Activated CD8-positive, alpha-beta memory T cell treated with anti-CD3 and anti-CD28 coated beads, Interleukin-2, amount 10 ng/mL, durations not matched to agents 7 days and 5 days (primary cell): ENCODE measurements at regions not wholly inside any gene's neighbourhood (a gene's known extent, or its start where the extent isn't known, plus 50 kb on each side); places are given as distances from the start of the nearest gene placed in this dataset.
A peak's percentile ranks its signal among the peaks of the same experiment; 100 is the strongest.

Experiments
- ATAC-seq: fragments of 150-1000 bp; cut with Tn5 transposase; one replicate; pipeline ENCODE4 v1.10.0; 2021; ENCODE audit warnings: moderate library complexity
- CTCF ChIA-PET: fragments of 350-600 bp; sonication (Branson Sonifier 250); formaldehyde crosslinking; loops from one replicate; lab custom pipeline; 2021; ENCODE audit warnings: antibody characterized with exemption; lab: Charles Lee
- DNase-seq: peaks from one replicate; pipeline ENCODE4 v3.0.0-alpha.2; 2020
- H3K27ac Mint-ChIP-seq: one replicate; pipeline ENCODE4 v1.8.0; 2021; ENCODE audit warnings: mild to moderate bottlenecking, mixed read lengths
- H3K27me3 Mint-ChIP-seq: one replicate; pipeline ENCODE4 v1.8.0; 2021; ENCODE audit warnings: mixed read lengths
- H3K36me3 Mint-ChIP-seq: one replicate; pipeline ENCODE4 v1.8.0; 2021; ENCODE audit warnings: mild to moderate bottlenecking, mixed read lengths
- H3K4me1 Mint-ChIP-seq: one replicate; pipeline ENCODE4 v1.8.0; 2021; ENCODE audit warnings: mixed read lengths
- H3K4me3 Mint-ChIP-seq: one replicate; pipeline ENCODE4 v1.8.0; 2021; ENCODE audit warnings: mild to moderate bottlenecking, moderate library complexity, mixed read lengths
- H3K9me3 Mint-ChIP-seq: one replicate; pipeline ENCODE4 v1.8.0; 2022; ENCODE audit warnings: low read depth, mixed read lengths

GRCh38 chr14:98186140-98186539 lies 1085.9 kb downstream of the BCL11B start:
- peak overlapping the region; percentile 92 for H3K27ac Mint-ChIP-seq
- H3K4me1 Mint-ChIP-seq, result peaks cover 96% of the 10 kb centered on the region

DNA sequence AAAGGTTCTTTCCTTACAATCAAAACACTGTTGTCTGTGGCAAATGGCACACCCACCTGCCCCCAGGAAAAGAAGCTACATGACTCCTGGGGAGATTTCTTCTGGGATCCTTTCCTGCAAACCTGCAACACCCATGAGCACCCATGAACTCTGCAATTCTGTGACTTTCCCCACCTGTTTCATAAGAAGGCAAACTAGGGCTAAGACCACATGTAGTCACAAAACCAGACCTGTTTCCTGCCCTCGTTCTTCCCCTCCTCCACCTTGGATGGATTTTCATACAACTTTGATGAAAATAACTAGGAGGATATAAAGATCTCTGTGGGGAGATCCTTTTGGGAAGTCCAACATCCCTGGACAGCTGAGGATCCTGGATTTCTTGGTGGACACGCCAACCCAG lies 1084.7 kb downstream of the BCL11B start:
- CTCF ChIA-PET, result interaction anchor here (1.3 to 11.6 kb wide), 5 partner anchors 12 to 1079 kb away, joined by 3 to 94 read pairs (median 8); no protein-coding TSS in a partner anchor
- peaks cover 14% of the 10 kb centered on the region for H3K36me3 Mint-ChIP-seq
- no peaks in the 10 kb centered on the region for H3K9me3 Mint-ChIP-seq
- H3K4me1 Mint-ChIP-seq, result peaks cover 95% of the 10 kb centered on the region
- H3K27ac Mint-ChIP-seq, result peak overlapping the region; percentile 98
- ATAC-seq, result no peak
- H3K4me3 Mint-ChIP-seq, result peak overlapping the region; percentile 1
- no peaks in the 10 kb centered on the region for H3K27me3 Mint-ChIP-seq
- DNase-seq, result no peak

More at GRCh38 chr14:98186140-98186539, 1085.9 kb downstream of the BCL11B start:
- ATAC-seq (no peak), DNase-seq (no peak)
- CTCF ChIA-PET, result interaction anchor here (1.1 to 11.6 kb wide), 5 partner anchors 9 to 1080 kb away, joined by 3 to 94 read pairs (median 6); no protein-coding TSS in a partner anchor
- Mint-ChIP-seq H3K4me3 (no peak overlapping the region), H3K36me3 (peaks cover 13% of the 10 kb centered on the region), H3K9me3 (no peaks in the 10 kb centered on the region), H3K27me3 (no peaks in the 10 kb centered on the region)

GRCh38 chr14:98189062-98189461 lies 1082.9 kb downstream of the BCL11B start:
- H3K4me1 Mint-ChIP-seq, result peaks cover 90% of the 10 kb centered on the region
- peak overlapping the region; percentile 98 for H3K27ac Mint-ChIP-seq
- peaks cover 10% of the 10 kb centered on the region for H3K36me3 Mint-ChIP-seq
- CTCF ChIA-PET, result interaction anchor here (0.9 to 11.6 kb wide), 7 partner anchors 10 to 49 kb away, joined by 4 to 94 read pairs (median 7); no protein-coding TSS in a partner anchor
- no peaks in the 10 kb centered on the region for H3K27me3 Mint-ChIP-seq
- H3K4me3 Mint-ChIP-seq, result peak overlapping the region; percentile 79
- no peaks in the 10 kb centered on the region for H3K9me3 Mint-ChIP-seq
- ATAC-seq (peak; percentile 73), DNase-seq (peak; percentile 80)

DNA sequence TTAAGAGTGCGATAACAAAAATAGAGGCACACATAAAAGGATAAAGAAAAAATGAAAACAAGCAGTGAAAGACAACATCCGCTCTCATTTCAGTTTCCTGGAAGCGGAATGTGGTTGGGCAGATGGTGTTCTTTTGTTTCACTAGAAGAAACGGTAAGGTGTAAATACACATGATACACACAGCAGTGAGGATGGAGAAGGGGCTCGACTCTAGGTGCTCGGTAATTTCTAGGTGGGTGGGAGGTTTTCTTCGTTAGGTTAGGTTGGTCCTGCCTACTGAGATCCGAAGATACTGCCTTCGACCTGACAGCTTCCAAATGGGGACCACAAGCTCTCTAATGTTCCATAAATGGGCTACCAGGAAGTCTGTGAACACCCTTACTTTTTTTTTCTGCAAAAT lies 1082.5 kb downstream of the BCL11B start:
- peak; percentile 86 for DNase-seq
- peaks cover 11% of the 10 kb centered on the region for H3K36me3 Mint-ChIP-seq
- H3K27ac Mint-ChIP-seq, result peak overlapping the region; percentile 98
- peaks cover 88% of the 10 kb centered on the region for H3K4me1 Mint-ChIP-seq
- CTCF ChIA-PET, result interaction anchor here (0.9 to 11.6 kb wide), 7 partner anchors 10 to 49 kb away, joined by 4 to 94 read pairs (median 7); no protein-coding TSS in a partner anchor
- peak; percentile 79 for ATAC-seq
- peak overlapping the region; percentile 79 for H3K4me3 Mint-ChIP-seq
- H3K27me3 Mint-ChIP-seq, result no peaks in the 10 kb centered on the region
- H3K9me3 Mint-ChIP-seq, result no peaks in the 10 kb centered on the region

DNA sequence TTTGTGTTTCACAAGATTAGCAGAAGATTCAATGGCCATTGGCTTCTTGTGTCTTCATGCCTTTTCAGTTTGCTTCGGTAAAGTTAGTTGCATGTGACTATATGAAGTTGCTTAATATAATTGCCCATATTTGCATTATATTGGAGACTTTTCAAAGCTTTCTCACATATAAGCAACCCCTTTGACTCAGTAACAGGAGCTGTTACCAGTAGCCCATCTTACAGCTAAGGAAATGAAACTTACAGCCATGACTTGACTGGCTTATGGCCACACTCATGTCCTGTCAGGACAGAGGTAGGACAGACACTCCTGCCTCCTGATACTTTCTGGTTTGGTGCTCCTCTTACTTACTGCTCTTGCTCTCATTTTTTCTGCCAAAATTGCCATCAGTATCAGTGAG lies 1082.1 kb downstream of the BCL11B start:
- CTCF ChIA-PET, result interaction anchor here (0.9 to 11.6 kb wide), 7 partner anchors 10 to 49 kb away, joined by 3 to 94 read pairs (median 7); no protein-coding TSS in a partner anchor
- Mint-ChIP-seq H3K9me3 (no peaks in the 10 kb centered on the region), H3K4me3 (peak overlapping the region; percentile 79), H3K27me3 (no peaks in the 10 kb centered on the region), H3K36me3 (peaks cover 11% of the 10 kb centered on the region), H3K4me1 (peaks cover 86% of the 10 kb centered on the region), H3K27ac (peak overlapping the region; percentile 98)
- ATAC-seq (peak; percentile 54), DNase-seq (no peak)

DNA sequence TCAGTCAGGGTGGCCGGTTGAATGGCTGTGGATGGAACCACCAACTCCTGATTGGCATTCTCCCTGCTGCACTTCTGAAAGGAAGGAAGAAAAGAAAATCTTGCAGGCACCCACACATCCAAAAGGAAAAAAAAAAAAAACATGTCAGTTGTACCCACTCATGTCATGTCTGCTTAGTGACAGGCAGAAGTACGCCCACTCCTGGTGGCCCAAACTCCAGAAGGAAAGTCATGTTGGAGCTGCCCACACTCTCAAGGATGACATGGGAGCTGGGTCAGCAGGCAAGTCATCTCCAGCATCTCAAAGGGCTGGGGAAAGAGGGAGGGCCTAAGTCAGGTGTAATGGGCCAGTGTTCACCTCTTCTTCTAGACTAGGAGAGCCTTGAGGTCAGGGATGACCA lies 1079.1 kb downstream of the BCL11B start:
- Mint-ChIP-seq H3K9me3 (no peaks in the 10 kb centered on the region), H3K27me3 (no peaks in the 10 kb centered on the region), H3K27ac (no peak overlapping the region), H3K36me3 (peaks cover 15% of the 10 kb centered on the region), H3K4me1 (peaks cover 83% of the 10 kb centered on the region), H3K4me3 (no peak overlapping the region)
- DNase-seq, result no peak
- no peak for ATAC-seq
- CTCF ChIA-PET, result interaction anchor here (1.8 to 11.6 kb wide), 2 partner anchors 52 to 1073 kb away, joined by 5 to 94 read pairs; no protein-coding TSS in a partner anchor

- Mint-ChIP-seq H3K4me1 (peaks cover 83% of the 10 kb centered on the region), H3K9me3 (no peaks in the 10 kb centered on the region), H3K36me3 (peaks cover 14% of the 10 kb centered on the region), H3K4me3 (no peak overlapping the region), H3K27me3 (no peaks in the 10 kb centered on the region), H3K27ac (no peak overlapping the region)
- no peak for ATAC-seq
- CTCF ChIA-PET, result interaction anchor here (0.6 to 11.6 kb wide), 3 partner anchors 9 to 1071 kb away, joined by 3 to 94 read pairs (median 5); no protein-coding TSS in a partner anchor
- no peak for DNase-seq
Observed at GRCh38 chr14:98194821-98195220, 1077.2 kb downstream of the BCL11B start.

- no peak overlapping the region for H3K27ac Mint-ChIP-seq
- CTCF ChIA-PET, result interaction anchor here (0.6 to 11.6 kb wide), 3 partner anchors 9 to 55 kb away, joined by 3 to 94 read pairs (median 3); no protein-coding TSS in a partner anchor
- no peaks in the 10 kb centered on the region for H3K9me3 Mint-ChIP-seq
Observed at GRCh38 chr14:98195256-98195655, 1076.7 kb downstream of the BCL11B start.

DNA sequence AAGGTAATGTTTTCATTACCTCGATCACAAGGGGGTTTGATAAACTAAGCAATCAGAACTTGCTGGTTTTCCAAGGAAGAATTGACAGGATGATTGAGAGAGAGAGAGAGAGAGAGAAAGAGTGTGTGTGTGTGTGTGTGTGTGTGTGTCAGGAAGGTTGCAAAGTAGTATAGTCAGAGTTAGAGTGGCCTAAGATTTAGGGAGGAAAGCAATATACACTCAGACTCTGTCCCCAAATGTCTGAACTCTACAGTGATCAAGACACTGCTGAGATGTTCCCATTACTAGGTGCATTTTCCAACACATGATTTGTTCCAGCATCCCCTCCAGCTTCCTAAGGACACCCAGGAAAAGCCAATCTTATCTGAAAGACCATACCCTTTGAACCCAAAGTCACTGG lies 1074.1 kb downstream of the BCL11B start:
- DNase-seq, result no peak
- no peaks in the 10 kb centered on the region for H3K27me3 Mint-ChIP-seq
- peak overlapping the region; percentile 34 for H3K4me3 Mint-ChIP-seq
- peak; percentile 54 for ATAC-seq
- peaks cover 5% of the 10 kb centered on the region for H3K36me3 Mint-ChIP-seq
- CTCF ChIA-PET, result interaction anchor here (2.5 kb wide), 1 partner anchor 58 kb away, joined by 12 read pairs; no protein-coding TSS in a partner anchor
- peaks cover 59% of the 10 kb centered on the region for H3K4me1 Mint-ChIP-seq
- peak overlapping the region; percentile 83 for H3K27ac Mint-ChIP-seq
- no peaks in the 10 kb centered on the region for H3K9me3 Mint-ChIP-seq

More at GRCh38 chr14:98195256-98195655, 1076.7 kb downstream of the BCL11B start:
- no peak for DNase-seq
- peaks cover 82% of the 10 kb centered on the region for H3K4me1 Mint-ChIP-seq
- peaks cover 14% of the 10 kb centered on the region for H3K36me3 Mint-ChIP-seq
- no peak overlapping the region for H3K4me3 Mint-ChIP-seq
- H3K27me3 Mint-ChIP-seq, result no peaks in the 10 kb centered on the region
- no peak for ATAC-seq

DNA sequence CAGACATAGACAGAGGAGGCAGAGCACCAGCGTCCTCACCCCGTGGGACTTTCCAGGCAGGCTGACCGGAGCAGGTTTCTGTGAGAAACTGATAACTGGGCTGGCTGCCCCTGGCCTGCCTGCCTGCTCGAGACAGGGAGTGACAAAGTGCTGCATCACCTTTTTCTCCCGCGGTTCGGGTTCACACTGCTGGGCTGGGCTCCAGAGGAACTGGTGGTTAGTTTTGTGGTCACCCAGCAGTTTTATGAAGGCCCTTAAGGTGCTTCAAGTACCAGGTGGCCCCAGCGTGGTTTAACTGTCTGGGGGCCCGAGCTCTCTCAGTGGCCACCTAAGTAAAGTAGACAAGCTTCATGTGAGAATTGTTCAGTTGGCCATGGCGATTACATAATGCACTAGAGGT lies 1073.6 kb downstream of the BCL11B start:
- ATAC-seq (peak; percentile 83), DNase-seq (peak; percentile 89)
- CTCF ChIA-PET, result interaction anchor here (1.1 to 2.5 kb wide), 3 partner anchors 8 to 58 kb away, joined by 6 to 12 read pairs (median 11); no protein-coding TSS in a partner anchor
- peaks cover 58% of the 10 kb centered on the region for H3K4me1 Mint-ChIP-seq
- peaks cover 5% of the 10 kb centered on the region for H3K36me3 Mint-ChIP-seq
- peak overlapping the region; percentile 34 for H3K4me3 Mint-ChIP-seq
- no peaks in the 10 kb centered on the region for H3K27me3 Mint-ChIP-seq
- no peaks in the 10 kb centered on the region for H3K9me3 Mint-ChIP-seq
- peak overlapping the region; percentile 83 for H3K27ac Mint-ChIP-seq

- Mint-ChIP-seq H3K4me1 (peaks cover 57% of the 10 kb centered on the region), H3K27ac (no peak overlapping the region), H3K36me3 (peaks cover 3% of the 10 kb centered on the region), H3K27me3 (no peaks in the 10 kb centered on the region), H3K9me3 (no peaks in the 10 kb centered on the region), H3K4me3 (no peak overlapping the region)
- no peak for DNase-seq
- ATAC-seq, result no peak
- CTCF ChIA-PET, result interaction anchor here (1.0 to 2.5 kb wide), 3 partner anchors 10 to 1031 kb away, joined by 3 to 12 read pairs (median 11); no protein-coding TSS in a partner anchor
Observed at GRCh38 chr14:98200601-98201000, 1071.4 kb downstream of the BCL11B start.

GRCh38 chr14:98203421-98203820 lies 1068.6 kb downstream of the BCL11B start:
- Mint-ChIP-seq H3K9me3 (no peaks in the 10 kb centered on the region), H3K4me1 (peaks cover 58% of the 10 kb centered on the region), H3K27me3 (no peaks in the 10 kb centered on the region), H3K27ac (no peak overlapping the region), H3K4me3 (no peak overlapping the region), H3K36me3 (no peaks in the 10 kb centered on the region)
- ATAC-seq (no peak), DNase-seq (no peak)
- CTCF ChIA-PET, result interaction anchor here (1.5 kb wide), 1 partner anchor 13 kb away, joined by 3 read pairs; no protein-coding TSS in a partner anchor

GRCh38 chr14:98204139-98204538 lies 1067.9 kb downstream of the BCL11B start:
- Mint-ChIP-seq H3K36me3 (no peaks in the 10 kb centered on the region), H3K27ac (peak overlapping the region; percentile 35), H3K4me3 (no peak overlapping the region), H3K9me3 (no peaks in the 10 kb centered on the region), H3K4me1 (peaks cover 58% of the 10 kb centered on the region), H3K27me3 (no peaks in the 10 kb centered on the region)
- ATAC-seq (no peak), DNase-seq (no peak)
- CTCF ChIA-PET, result interaction anchor here (0.8 to 1.5 kb wide), 4 partner anchors 12 to 226 kb away, joined by 3 read pairs; no protein-coding TSS in a partner anchor
